HG02973 (cell line): ENCODE measurements at regions not wholly inside any gene's neighbourhood (a gene's known extent, or its start where the extent isn't known, plus 50 kb on each side); places are given as distances from the start of the nearest gene placed in this dataset.
A peak's percentile ranks its signal among the peaks of the same experiment; 100 is the strongest.
"Not testable (repeated sequence)": the region's sequence is repeated elsewhere in the genome, so short reads cannot be mapped to it uniquely, and the experiment has no call there.

Experiments used
- ATAC-seq: cut with Tn5 transposase; IDR thresholded peaks from one replicate; pipeline ENCODE4 v1.9.1; 2021; ENCODE audit warnings: moderate library complexity; ENCODE audit not compliant: unreplicated experiment

GRCh38 chr1:102178480-102178879 is 181.8 kb upstream of the OLFM3 start:
- ATAC-seq: no peak

GRCh38 chr1:102174259-102174863 is 177.6 kb upstream of the OLFM3 start:
- peak; percentile 88 for ATAC-seq

GRCh38 chr1:102172200-102172599 is 175.5 kb upstream of the OLFM3 start:
- ATAC-seq: no peak

- no peak for ATAC-seq
These were observed 167.1 kb upstream of the OLFM3 start for GRCh38 chr1:102163799-102164198.

GRCh38 chr1:102151242-102151641 is 154.5 kb upstream of the OLFM3 start:
- ATAC-seq: no peak

GRCh38 chr1:102120910-102121309 is 124.2 kb upstream of the OLFM3 start:
- ATAC-seq: no peak

- ATAC-seq: no peak
These were observed 121.4 kb upstream of the OLFM3 start for GRCh38 chr1:102118150-102118549.

GRCh38 chr1:102110586-102110985 is 113.9 kb upstream of the OLFM3 start:
- ATAC-seq: no peak

GRCh38 chr1:102109493-102109892 is 112.8 kb upstream of the OLFM3 start:
- not testable (repeated sequence) for ATAC-seq

GRCh38 chr1:102107441-102107840 is 110.7 kb upstream of the OLFM3 start:
- no peak for ATAC-seq

- ATAC-seq: no peak
These were observed 109.3 kb upstream of the OLFM3 start for GRCh38 chr1:102105931-102106550.

GRCh38 chr1:102103646-102104045 is 106.9 kb upstream of the OLFM3 start:
- ATAC-seq: no peak

- ATAC-seq: no peak
These were observed 105.6 kb upstream of the OLFM3 start for GRCh38 chr1:102102276-102102780.

GRCh38 chr1:102100666-102101065 is 103.9 kb upstream of the OLFM3 start:
- no peak for ATAC-seq

GRCh38 chr1:102099916-102100315 is 103.2 kb upstream of the OLFM3 start:
- no peak for ATAC-seq

- no peak for ATAC-seq
These were observed 101.8 kb upstream of the OLFM3 start for GRCh38 chr1:102098536-102098935.

GRCh38 chr1:102098081-102098480 is 101.4 kb upstream of the OLFM3 start:
- ATAC-seq: no peak

GRCh38 chr1:102097451-102097850 is 100.7 kb upstream of the OLFM3 start:
- no peak for ATAC-seq

- ATAC-seq: no peak
These were observed 99.4 kb upstream of the OLFM3 start for GRCh38 chr1:102096162-102096561.

- ATAC-seq: no peak
These were observed 93.1 kb upstream of the OLFM3 start for GRCh38 chr1:102089791-102090190.

- ATAC-seq: no peak
These were observed 89.2 kb upstream of the OLFM3 start for GRCh38 chr1:102085896-102086295.

- ATAC-seq: no peak
These were observed 88.2 kb upstream of the OLFM3 start for GRCh38 chr1:102084771-102085535.
